ENCODE measurements at regions not wholly inside any gene's neighbourhood (a gene's known extent, or its start where the extent isn't known, plus 50 kb on each side); places are given as distances from the start of the nearest gene placed in this dataset.

DNA sequence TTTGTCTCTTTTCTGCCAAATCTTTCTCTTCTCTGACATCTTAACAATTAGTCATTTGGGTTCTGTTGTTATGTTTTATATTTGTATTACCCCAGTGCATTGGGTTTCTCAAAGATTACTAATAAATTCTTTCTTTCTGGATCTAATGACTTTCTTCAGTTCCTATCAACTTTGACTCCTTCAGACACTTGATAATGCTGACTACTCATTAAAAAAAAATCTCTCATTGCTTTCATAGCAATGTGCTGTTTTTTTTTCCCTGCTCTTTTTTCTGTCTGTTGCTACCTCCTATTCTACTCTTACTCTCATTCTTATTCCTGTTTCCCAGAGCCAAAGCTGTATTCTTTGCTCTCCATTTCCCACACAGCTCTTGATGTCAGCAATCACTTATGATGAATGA lies 81.3 kb upstream of the MAP3K7 start:
- no peak for DNase-seq

DNA sequence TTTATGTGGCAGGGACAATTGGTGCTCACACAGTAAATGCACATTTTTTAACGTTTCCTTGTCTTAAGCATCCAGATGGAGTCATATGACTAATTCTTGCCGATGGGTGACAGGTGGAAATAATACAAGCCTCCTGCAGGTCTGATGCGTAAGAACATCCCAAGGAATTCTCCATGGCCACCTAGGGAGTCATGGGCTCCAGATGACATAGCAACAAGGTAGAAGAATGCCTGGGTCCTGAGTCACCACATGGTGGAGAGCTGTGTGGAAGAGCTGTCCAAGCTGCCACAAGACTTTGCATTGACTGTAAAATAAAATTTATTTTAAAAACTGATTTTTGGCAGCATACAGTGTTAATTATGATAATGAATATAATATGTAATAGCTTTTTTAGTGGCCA lies 77.0 kb upstream of the MAP3K7 start:
- DNase-seq: no peak

DNA sequence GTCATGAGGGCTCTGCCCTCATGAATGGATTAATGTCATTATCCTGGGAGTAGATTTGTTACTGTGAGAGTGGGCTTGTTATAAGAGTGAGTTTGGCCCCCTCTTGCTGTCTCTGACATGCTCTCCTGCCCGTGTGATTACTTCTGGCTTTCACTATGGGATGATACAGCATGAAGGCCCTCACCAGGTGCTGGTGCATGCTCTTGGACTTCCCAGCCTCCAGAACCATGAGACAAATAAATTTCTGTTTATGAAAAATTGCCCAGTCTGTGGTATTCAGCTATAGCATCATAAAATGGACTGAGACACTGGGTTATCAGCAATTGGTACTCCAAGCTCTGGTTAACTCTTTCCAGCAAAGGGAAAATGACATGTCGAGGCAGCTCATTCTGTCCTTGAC lies 76.2 kb upstream of the MAP3K7 start:
- DNase-seq: no peak

DNA sequence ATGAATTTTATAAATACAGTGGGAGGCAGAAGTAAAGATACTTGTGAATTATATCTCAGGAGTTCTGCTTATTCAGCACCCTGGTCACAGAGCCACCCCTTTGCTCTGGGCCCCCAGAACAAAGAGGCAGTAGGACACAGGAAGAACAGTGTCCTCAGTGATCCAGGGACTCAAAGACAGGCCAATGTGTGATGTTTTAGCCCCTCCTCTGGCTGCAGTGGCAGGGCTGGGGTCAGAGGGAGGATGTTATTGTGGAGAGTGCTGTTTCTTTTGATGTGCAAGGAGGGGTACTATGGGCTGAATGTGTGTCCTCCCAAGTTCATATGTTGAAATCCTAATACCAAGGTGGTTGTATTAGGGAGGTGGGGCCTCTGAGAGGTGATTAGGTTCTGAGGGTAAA lies 74.1 kb upstream of the MAP3K7 start:
- no peak for DNase-seq

DNA sequence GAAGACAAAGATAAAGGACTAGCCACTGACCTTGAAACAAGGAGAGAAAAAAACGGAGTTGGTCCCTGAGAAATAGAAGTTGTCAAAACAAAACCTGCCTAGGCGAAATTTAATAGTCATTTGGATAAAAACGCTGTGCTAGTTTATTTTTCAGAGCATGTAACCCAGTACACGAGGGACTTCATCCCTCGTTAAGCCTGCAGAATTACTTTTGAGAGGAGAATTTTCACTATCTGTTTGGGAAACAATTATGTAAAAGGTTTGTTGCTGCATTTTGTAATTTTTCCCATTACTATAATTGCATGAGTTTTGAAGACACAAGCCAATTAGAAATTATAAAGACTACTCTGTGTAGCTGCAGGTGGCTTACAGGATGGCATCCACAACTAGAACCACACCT lies 71.6 kb upstream of the MAP3K7 start:
- no peak for DNase-seq

DNA sequence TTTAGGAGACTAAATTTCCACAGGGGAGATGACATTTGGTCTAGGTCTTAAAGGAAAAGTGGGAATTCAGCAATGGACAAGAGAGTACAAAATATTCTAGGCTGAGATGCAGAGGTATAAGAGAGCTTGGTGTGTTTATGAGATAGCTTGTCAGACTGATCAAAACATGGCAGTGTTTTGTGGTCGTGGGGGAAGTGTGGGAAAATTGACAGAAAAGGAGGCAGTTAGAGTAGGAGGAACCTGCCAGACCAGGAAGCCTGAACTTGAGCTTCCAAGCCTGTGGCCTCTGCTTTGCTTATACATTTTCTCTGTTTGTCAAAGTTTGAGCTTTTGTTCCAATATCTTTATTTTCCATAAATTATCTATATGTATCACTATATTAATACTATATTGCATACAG lies 69.5 kb upstream of the MAP3K7 start:
- no peak for DNase-seq

DNA sequence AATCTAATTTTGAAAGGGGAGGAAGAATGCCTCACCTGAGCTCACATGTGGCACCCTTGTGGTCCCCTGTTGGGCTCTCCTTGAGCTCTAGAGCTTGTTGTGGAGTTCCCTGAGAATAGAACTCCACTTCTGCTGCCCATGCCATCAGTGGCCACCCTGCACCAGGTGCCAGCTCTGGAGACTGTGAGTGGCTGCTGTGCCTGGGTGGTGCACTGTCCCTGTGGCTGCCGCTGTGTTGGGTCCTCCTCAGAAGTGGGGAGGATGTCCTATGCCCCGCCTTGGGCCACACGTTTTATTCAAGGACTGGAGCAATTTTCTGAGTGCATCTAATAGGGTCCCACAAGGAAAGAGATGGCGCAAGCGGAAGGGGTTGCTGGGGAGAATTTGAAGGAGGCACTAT lies 67.9 kb upstream of the MAP3K7 start:
- DNase-seq: no peak

DNA sequence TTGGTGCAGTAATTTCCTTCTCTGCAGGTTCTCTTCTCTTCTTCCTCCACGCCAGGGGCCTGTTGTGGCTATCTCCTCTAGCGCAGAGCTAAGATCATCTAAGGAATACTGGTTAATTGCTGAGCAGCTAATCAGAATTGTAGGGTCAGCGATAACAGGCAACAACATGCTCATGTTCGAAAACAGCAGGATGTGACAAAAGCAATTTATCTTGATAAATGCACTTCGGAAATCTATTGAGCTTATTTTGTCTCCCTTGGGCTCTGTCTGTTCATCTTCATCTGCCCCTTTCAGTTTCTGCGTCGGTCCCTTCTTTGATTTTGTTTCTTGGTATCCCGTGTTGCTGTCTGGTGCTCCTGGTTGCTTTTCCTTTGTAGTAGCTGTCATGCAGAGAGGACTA lies 67.3 kb upstream of the MAP3K7 start:
- DNase-seq: no peak

DNA sequence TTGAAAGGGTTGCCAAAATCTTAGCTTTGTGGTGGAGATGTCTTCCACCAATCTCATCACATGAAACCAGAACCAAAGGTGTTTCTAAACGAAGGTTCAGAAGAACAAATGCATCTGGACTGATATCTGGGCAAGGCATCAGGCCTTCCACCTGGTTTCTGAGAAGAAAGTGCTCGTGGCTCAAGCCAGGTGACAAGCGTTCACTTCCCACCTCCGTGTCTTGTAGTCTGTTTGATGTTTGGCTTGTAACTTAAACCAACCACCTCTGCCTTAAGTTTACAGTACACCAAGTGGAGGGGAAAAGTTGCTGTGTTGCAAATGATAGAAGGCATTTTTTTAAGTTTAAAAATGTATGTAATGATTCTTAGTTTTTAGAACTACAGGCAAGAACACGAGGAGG lies 66.9 kb upstream of the MAP3K7 start:
- no peak for DNase-seq

DNA sequence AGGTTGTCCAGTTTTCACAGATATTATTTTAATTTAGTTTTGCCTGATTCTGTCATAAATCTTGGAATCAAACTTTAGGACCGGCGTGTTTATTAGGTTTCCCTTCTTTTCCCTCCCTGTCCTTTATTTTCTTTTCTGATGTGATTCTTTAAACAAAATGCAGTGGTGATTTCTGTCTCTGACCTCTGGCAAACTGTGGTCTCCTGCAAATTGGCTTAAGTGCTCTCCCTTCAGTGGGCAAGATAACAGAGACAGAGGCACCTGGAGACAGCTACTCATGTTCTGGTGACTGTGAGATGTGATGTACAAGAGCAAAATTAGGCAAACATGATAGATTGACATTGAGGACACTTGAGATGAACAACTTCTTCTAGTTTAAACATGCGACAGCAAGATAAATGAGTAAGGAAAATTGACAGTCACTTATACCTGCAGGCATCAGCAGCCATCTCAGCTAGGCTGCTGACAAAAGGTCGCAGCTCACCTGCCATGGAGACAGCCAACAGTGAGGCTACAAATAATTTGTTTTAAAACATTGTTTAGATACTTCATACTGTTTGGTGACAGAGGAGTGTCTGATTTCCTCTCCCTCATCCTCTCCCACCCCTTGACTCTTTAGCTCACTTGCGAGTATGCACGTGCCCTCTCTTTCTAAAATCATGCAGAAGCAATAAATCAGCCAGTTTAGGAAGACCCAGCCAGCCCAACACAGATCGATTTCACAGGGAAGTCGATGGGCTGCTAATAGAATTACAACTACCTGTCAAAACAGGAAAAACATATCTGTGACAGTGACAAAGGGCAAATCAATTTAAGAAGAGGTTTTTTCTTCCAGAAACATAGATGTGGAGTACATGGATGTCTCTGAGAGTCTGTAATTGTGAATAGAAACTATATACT lies 63.4 kb upstream of the MAP3K7 start:
- DNase-seq: no peak

DNA sequence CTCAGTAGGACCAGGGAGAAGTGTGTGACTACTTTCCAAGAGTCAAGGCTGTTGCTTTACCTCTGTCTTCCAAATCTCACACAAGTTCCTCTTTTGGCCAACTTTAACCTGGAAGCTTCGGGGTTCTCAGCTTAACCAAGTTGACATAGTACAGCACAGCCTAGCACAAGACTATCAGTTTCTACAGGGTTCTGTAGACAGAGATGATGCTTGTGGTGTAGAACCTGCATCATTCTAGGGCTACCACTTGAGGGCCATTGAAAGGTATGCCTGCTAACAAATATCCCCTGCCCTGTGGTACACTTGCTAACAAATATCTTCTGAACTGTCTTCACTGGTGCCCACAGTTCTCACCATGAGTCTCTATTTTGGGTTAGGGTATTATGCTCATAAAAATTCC lies 62.0 kb upstream of the MAP3K7 start:
- no peak for DNase-seq

DNA sequence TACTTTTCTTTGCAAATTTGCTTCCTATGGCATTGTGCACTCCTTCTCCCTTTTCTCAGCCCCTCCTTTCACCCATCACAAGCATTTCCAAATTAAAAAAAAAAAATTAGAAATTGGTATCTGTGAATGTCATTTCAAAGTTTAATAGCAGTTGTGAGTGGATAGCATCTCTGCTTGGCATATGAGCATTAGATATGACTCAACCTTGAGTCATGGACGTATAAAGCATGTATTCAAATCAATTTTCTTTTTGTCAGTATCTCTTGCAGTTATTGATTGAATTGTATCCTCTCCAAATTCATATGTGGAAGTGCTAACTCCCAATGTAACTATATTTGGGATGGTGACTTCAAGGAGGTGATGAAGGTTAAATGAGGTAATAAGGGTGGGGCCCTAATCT lies 60.1 kb upstream of the MAP3K7 start:
- no peak for DNase-seq

DNA sequence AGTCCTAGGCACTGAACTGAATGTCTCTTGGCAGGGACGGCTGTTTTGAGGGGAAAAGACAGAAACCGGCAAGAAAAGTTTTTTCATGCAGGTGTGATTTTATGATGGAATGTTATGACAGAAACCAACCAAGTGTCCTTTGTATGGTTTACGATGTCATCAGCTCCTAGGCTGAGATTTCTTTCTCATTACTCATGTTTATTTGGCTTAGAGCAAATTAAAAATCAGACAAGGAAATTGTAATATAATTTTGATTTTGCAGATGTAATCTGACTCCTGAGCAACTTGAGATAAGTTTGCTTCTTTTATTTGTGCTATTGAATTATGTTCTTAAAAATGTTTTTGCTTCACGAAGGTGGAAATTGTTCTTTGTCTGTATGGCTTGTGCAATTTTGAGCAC lies 58.8 kb upstream of the MAP3K7 start:
- DNase-seq: no peak

DNA sequence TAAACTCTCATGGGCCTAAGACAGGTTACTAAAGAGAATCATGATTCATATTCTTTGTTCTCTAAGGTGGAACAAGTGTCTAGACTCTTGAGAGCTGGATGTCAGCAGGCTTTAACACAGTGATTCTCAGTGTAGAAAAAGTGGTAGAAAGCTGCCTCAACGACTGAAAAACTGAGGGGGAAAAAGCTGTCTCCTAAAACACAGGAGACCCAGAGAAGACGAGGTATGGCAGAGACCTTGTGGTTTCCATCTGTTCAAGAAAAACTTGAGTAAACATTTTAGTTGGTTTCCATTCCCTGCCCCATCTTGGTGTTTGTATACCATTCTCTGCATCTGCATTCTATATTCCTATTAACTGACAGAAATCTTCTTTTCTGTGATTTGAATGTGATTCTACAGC lies 57.6 kb upstream of the MAP3K7 start:
- DNase-seq: no peak

DNA sequence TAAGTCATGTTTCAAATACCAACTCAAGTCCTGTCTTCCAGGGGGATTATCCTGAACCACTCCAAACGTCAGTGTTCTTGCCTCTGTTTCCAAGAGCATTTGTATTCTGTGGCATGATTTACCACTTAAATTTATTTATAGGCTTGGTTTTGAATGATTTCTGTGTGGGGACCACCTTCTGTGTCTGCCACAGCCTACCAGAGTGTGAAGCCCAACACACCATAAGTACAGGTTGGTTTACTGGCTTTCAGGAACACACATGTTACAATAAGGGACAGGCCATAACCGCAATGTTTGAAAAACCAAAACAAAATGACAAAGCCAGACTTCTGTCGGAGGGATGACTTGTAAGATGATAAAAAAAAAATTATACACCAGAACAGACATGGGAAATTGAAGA lies 56.5 kb upstream of the MAP3K7 start:
- DNase-seq: no peak

DNA sequence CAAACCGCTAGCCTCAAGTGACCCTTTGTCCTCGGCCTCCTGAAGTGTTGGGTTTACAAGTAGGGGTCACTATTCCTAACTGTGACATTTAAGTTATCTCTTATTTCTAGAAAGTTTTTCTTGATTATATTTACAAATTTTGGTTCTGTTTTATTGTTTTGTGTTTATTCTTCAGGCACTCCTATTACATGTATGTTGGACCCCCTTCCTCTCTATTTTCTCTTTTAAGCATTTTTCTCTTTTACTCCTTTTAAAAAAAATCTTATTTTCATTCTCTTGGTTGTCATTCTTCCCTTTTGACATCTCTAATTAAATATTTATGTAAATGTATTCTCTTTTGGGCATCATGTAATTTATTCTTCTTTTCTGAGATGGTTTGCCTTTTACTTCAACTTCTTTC lies 50.4 kb upstream of the MAP3K7 start:
- no peak for DNase-seq
